H9 (cell line): ENCODE measurements at regions not wholly inside any gene's neighbourhood (a gene's known extent, or its start where the extent isn't known, plus 50 kb on each side); places are given as distances from the start of the nearest gene placed in this dataset.

Experiments
- DNase-seq: peaks from one replicate; pipeline ENCODE4 v3.0.0-alpha.2; 2017
- H2AFZ ChIP-seq: one replicate; pipeline ENCODE4 v1.6.1; 2013; ENCODE audit warnings: mild to moderate bottlenecking, low read length, control low read depth, moderate library complexity
- H2AK5ac ChIP-seq: 2 replicates; pipeline ENCODE4 v1.6.1; 2013; ENCODE audit warnings: low read length, control low read depth, mixed read lengths; ENCODE audit not compliant: insufficient read length
- H2BK120ac ChIP-seq: one replicate; pipeline ENCODE4 v1.6.1; 2013; ENCODE audit warnings: low read depth, mild to moderate bottlenecking, low read length, control low read depth, inconsistent platforms; ENCODE audit not compliant: poor library complexity, severe bottlenecking
- H2BK12ac ChIP-seq: 2 replicates; pipeline ENCODE4 v1.6.1; 2013; ENCODE audit warnings: low read length, control low read depth, mixed read lengths, low read depth; ENCODE audit not compliant: insufficient read length
- H2BK15ac ChIP-seq: 2 replicates; pipeline ENCODE4 v1.6.1; 2013; ENCODE audit warnings: low read depth, low read length, control low read depth
- H2BK20ac ChIP-seq: one replicate; pipeline ENCODE4 v1.6.1; 2013; ENCODE audit warnings: low read depth, mild to moderate bottlenecking, low read length, control low read depth, inconsistent platforms; ENCODE audit not compliant: poor library complexity, severe bottlenecking
- H2BK5ac ChIP-seq: 2 replicates; pipeline ENCODE4 v1.6.1; 2013; ENCODE audit warnings: low read length, control low read depth, mixed read lengths; ENCODE audit not compliant: insufficient read length
- H3K14ac ChIP-seq: 2 replicates; pipeline ENCODE4 v1.6.1; 2013; ENCODE audit warnings: low read length, control low read depth; ENCODE audit not compliant: insufficient read depth
- H3K18ac ChIP-seq: 2 replicates; pipeline ENCODE4 v1.6.1; 2013; ENCODE audit warnings: low read depth, mild to moderate bottlenecking, mixed read lengths, low read length, control low read depth; ENCODE audit not compliant: insufficient read length
- H3K23ac ChIP-seq: 2 replicates; pipeline ENCODE4 v1.6.1; 2013; ENCODE audit warnings: low read length, control low read depth, mixed read lengths, low read depth; ENCODE audit not compliant: insufficient read length
- H3K23me2 ChIP-seq: 2 replicates; pipeline ENCODE4 v1.6.1; 2013; ENCODE audit warnings: low read depth, mild to moderate bottlenecking, mixed read lengths, low read length, control low read depth; ENCODE audit not compliant: insufficient read length, poor library complexity, severe bottlenecking
- H3K27ac ChIP-seq: 2 replicates; pipeline ENCODE4 v1.5.1; 2013; ENCODE audit warnings: low read length, control low read depth, mixed read lengths, low read depth; ENCODE audit not compliant: insufficient read length
- H3K27me3 ChIP-seq: 2 replicates; pipeline ENCODE4 v1.6.1; 2013; ENCODE audit warnings: low read length, control low read depth, inconsistent platforms; ENCODE audit not compliant: insufficient read depth
- H3K4ac ChIP-seq: 2 replicates; pipeline ENCODE4 v1.6.1; 2013; ENCODE audit warnings: low read depth, mild to moderate bottlenecking, control low read depth, inconsistent platforms, low read length, moderate library complexity
- H3K4me1 ChIP-seq: 2 replicates; pipeline ENCODE4 v1.6.1; 2013; ENCODE audit warnings: low read length, control low read depth, inconsistent platforms; ENCODE audit not compliant: insufficient read depth
- H3K4me2 ChIP-seq: 2 replicates; pipeline ENCODE4 v1.6.1; 2013; ENCODE audit warnings: low read length, control low read depth, mixed read lengths; ENCODE audit not compliant: insufficient read length, insufficient read depth
- H3K56ac ChIP-seq: 2 replicates; pipeline ENCODE4 v1.6.1; 2013; ENCODE audit warnings: low read depth, mild to moderate bottlenecking, mixed read lengths, low read length, control low read depth; ENCODE audit not compliant: insufficient read length
- H3K79me1 ChIP-seq: 2 replicates; pipeline ENCODE4 v1.6.1; 2013; ENCODE audit warnings: low read depth, mild to moderate bottlenecking, moderate library complexity, low read length, control low read depth, inconsistent platforms; ENCODE audit not compliant: insufficient read depth, poor library complexity, severe bottlenecking
- H3K79me2 ChIP-seq: 2 replicates; pipeline ENCODE4 v1.6.1; 2013; ENCODE audit warnings: low read length, control low read depth, inconsistent platforms; ENCODE audit not compliant: insufficient read depth
- H3K9ac ChIP-seq: 2 replicates; pipeline ENCODE4 v1.6.1; 2013; ENCODE audit warnings: low read length, control low read depth, mixed read lengths; ENCODE audit not compliant: insufficient read length; ENCODE audit errors: extremely low read depth
- H3K9me3 ChIP-seq: one replicate; pipeline ENCODE4 v1.6.1; 2013; ENCODE audit warnings: low read depth, low read length, inconsistent platforms; ENCODE audit not compliant: control insufficient read depth
- H3T11ph ChIP-seq: one replicate; pipeline ENCODE4 v1.6.1; 2013; ENCODE audit warnings: mild to moderate bottlenecking, low read length, control low read depth, inconsistent platforms
- H4K20me1 ChIP-seq: one replicate; pipeline ENCODE4 v1.6.1; 2013; ENCODE audit not compliant: control insufficient read depth, insufficient read length, insufficient read depth
- H4K5ac ChIP-seq: 2 replicates; pipeline ENCODE4 v1.6.1; 2013; ENCODE audit warnings: low read depth, mild to moderate bottlenecking, mixed read lengths, low read length, control low read depth; ENCODE audit not compliant: insufficient read length
- H4K8ac ChIP-seq: replicated peaks from 2 replicates; pipeline ENCODE4 v1.6.1; 2013; ENCODE audit warnings: low read length, control low read depth, mixed read lengths, low read depth; ENCODE audit not compliant: insufficient read length
- H4K91ac ChIP-seq: 2 replicates; pipeline ENCODE4 v1.6.1; 2013; ENCODE audit warnings: low read depth, mild to moderate bottlenecking, moderate library complexity, mixed read lengths, low read length, control low read depth; ENCODE audit not compliant: insufficient read length
- H3K27ac Mint-ChIP-seq, 3 experiments: 2 replicates in 2 of 3; 3 replicates in 1 of 3; pipeline ENCODE4 v1.8.0; 2020 to 2021; ENCODE audit warnings: mixed read lengths in 3 of 3, mild to moderate bottlenecking in 1 of 3, moderate library complexity in 1 of 3
- H3K27me3 Mint-ChIP-seq: 2 replicates; pipeline ENCODE4 v1.8.0; 2021; ENCODE audit warnings: low read depth, mild to moderate bottlenecking, moderate library complexity, mixed read lengths
- H3K36me3 Mint-ChIP-seq, 3 experiments: 2 replicates in 2 of 3; 3 replicates in 1 of 3; pipeline ENCODE4 v1.8.0; 2020 to 2021; ENCODE audit warnings: low read depth in 3 of 3, mixed read lengths in 3 of 3; ENCODE audit not compliant: insufficient read depth in 1 of 3
- H3K4me1 Mint-ChIP-seq, 2 experiments: 2 replicates each; pipeline ENCODE4 v1.8.0; 2020; ENCODE audit warnings: mixed read lengths in 2 of 2
- H3K4me3 Mint-ChIP-seq, 2 experiments: 2 replicates in 1 of 2; 3 replicates in 1 of 2; pipeline ENCODE4 v1.8.0; 2020 to 2021; ENCODE audit warnings: mild to moderate bottlenecking in 2 of 2, mixed read lengths in 2 of 2, moderate library complexity in 1 of 2
- H3K9me3 Mint-ChIP-seq, 2 experiments: 2 replicates in 1 of 2; 3 replicates in 1 of 2; pipeline ENCODE4 v1.8.0; 2020; ENCODE audit warnings: mild to moderate bottlenecking in 2 of 2, mixed read lengths in 2 of 2, moderate library complexity in 1 of 2
- CTCF ChIP-seq: fragments of 200-600 bp; sonication (generic); conservative IDR thresholded peaks from 3 replicates; pipeline ENCODE4 v1.8.0; 2021; ENCODE audit warnings: antibody characterized with exemption, mild to moderate bottlenecking
- WGBS: extraction: QIAGEN DNeasy Blood & Tissue Kit; methylation state at CpG from one replicate; pipeline ENCODE4 v1.1.7; 2013; ENCODE audit warnings: missing lambda C conversion rate, low lambda C conversion rate, mixed read lengths; ENCODE audit not compliant: insufficient read length; ENCODE audit errors: extremely low coverage; 5-methylcytosine and 5-hydroxymethylcytosine counted together

- no peak overlapping the region for H2BK20ac ChIP-seq
- no peaks in the 10 kb centered on the region for H4K20me1 ChIP-seq
- H3T11ph ChIP-seq: no peak overlapping the region
- no peak overlapping the region; a peak in 1 of 7 replicates for H3K27ac Mint-ChIP-seq
- H2BK15ac ChIP-seq: no peak overlapping the region
- H3K4me1 ChIP-seq: no peaks in the 10 kb centered on the region
- no peak overlapping the region for H3K14ac ChIP-seq
- no peak overlapping the region for H4K5ac ChIP-seq
- no peaks in the 10 kb centered on the region for H3K23me2 ChIP-seq
- no peak overlapping the region for H3K9ac ChIP-seq
- H3K4me2 ChIP-seq: no peak overlapping the region
- no peak for DNase-seq
- no peaks in the 10 kb centered on the region; a peak in 1 of 7 replicates for H3K36me3 Mint-ChIP-seq
- no peak overlapping the region for H3K56ac ChIP-seq
- no peak overlapping the region for H4K8ac ChIP-seq
- no peak overlapping the region for H2AK5ac ChIP-seq
- no peak overlapping the region for H2BK5ac ChIP-seq
- H3K79me2 ChIP-seq: no peaks in the 10 kb centered on the region
- WGBS: no CpG with 5 or more reads among the region's 6 CpGs
- peaks cover 4 to 8% of the 10 kb centered on the region in 2 experiments for H3K4me1 Mint-ChIP-seq
- no peak overlapping the region for H3K4ac ChIP-seq
- H2BK120ac ChIP-seq: no peak overlapping the region
- H4K91ac ChIP-seq: no peak overlapping the region
- H3K27ac ChIP-seq: no peak overlapping the region
- H2BK12ac ChIP-seq: no peak overlapping the region
- H2AFZ ChIP-seq: no peak overlapping the region
- no peaks in the 10 kb centered on the region for H3K27me3 Mint-ChIP-seq
- no peaks in the 10 kb centered on the region for H3K79me1 ChIP-seq
- no peak for TF ChIP-seq CTCF
- no peak overlapping the region for H3K4me3 Mint-ChIP-seq
- no peak overlapping the region for H3K23ac ChIP-seq
- no peaks in the 10 kb centered on the region for H3K27me3 ChIP-seq
- no peak overlapping the region for H3K18ac ChIP-seq
- no peaks in the 10 kb centered on the region; a peak in 1 of 5 replicates for H3K9me3 Mint-ChIP-seq
- H3K9me3 ChIP-seq: no peaks in the 10 kb centered on the region
Measured at GRCh38 chr1:82830690-82831380, 1030.1 kb downstream of the ADGRL2 start.
